ENCODE measurements at regions not wholly inside any gene's neighbourhood (a gene's known extent, or its start where the extent isn't known, plus 50 kb on each side); places are given as distances from the start of the nearest gene placed in this dataset.

- DNase-seq = no peak
Measured at GRCh38 chr5:71825992-71826391, 106.9 kb downstream of the CARTPT start.

- no peak for DNase-seq
Measured at GRCh38 chr5:71828291-71829040, 109.4 kb downstream of the CARTPT start.

GRCh38 chr5:71829206-71829605 is 110.1 kb downstream of the CARTPT start:
- DNase-seq = no peak

- DNase-seq = peak; percentile 85
Measured at GRCh38 chr5:71830681-71831539, 111.8 kb downstream of the CARTPT start.

- DNase-seq = no peak
Measured at GRCh38 chr5:71832812-71833715, 114.0 kb downstream of the CARTPT start.

GRCh38 chr5:71834601-71835000 is 115.5 kb downstream of the CARTPT start:
- no peak for DNase-seq

GRCh38 chr5:71836084-71836483 is 117.0 kb downstream of the CARTPT start:
- DNase-seq = no peak

GRCh38 chr5:71836559-71837112 is 117.6 kb downstream of the CARTPT start:
- DNase-seq = no peak

GRCh38 chr5:71838286-71838685 is 119.2 kb downstream of the CARTPT start:
- no peak for DNase-seq

GRCh38 chr5:71839096-71839884 is 120.2 kb downstream of the CARTPT start:
- no peak for DNase-seq

GRCh38 chr5:71841107-71841506 is 122.0 kb downstream of the CARTPT start:
- DNase-seq = no peak

- DNase-seq = no peak
Measured at GRCh38 chr5:71843111-71843510, 124.0 kb downstream of the CARTPT start.

- DNase-seq = no peak
Measured at GRCh38 chr5:71844862-71845261, 125.8 kb downstream of the CARTPT start.

- DNase-seq = no peak
Measured at GRCh38 chr5:71859515-71859914, 140.4 kb downstream of the CARTPT start.

- DNase-seq = no peak
Measured at GRCh38 chr5:71860048-71860447, 141.0 kb downstream of the CARTPT start.

- DNase-seq = no peak
Measured at GRCh38 chr5:71861682-71862081, 142.6 kb downstream of the CARTPT start.

- peak; percentile 41 for DNase-seq
Measured at GRCh38 chr5:71862087-71862486, 143.0 kb downstream of the CARTPT start.

- peak; percentile 25 for DNase-seq
Measured at GRCh38 chr5:71862507-71863060, 143.5 kb downstream of the CARTPT start.

GRCh38 chr5:71864730-71865601 is 145.9 kb downstream of the CARTPT start:
- peak; percentile 54 for DNase-seq

GRCh38 chr5:71865665-71866320 is 146.7 kb downstream of the CARTPT start:
- DNase-seq = no peak

Measured in right hindlimb (tissue), 1 donor.